Brain microvascular endothelial cell (primary cell): ENCODE measurements at regions not wholly inside any gene's neighbourhood (a gene's known extent, or its start where the extent isn't known, plus 50 kb on each side); places are given as distances from the start of the nearest gene placed in this dataset.

Source experiments
- DNase-seq: peaks from one replicate; pipeline ENCODE4 v3.0.0-alpha.2; 2020
- H3K27ac ChIP-seq: fragments of 250-450 bp; sonication (Bioruptor Pico); 2 replicates; pipeline ENCODE4 v1.5.1; 2020; ENCODE audit warnings: mild to moderate bottlenecking, moderate library complexity
- H3K27me3 ChIP-seq: fragments of 250-450 bp; sonication (Bioruptor Pico); replicated peaks from 2 replicates; pipeline ENCODE4 v1.5.1; 2020; ENCODE audit warnings: mild to moderate bottlenecking
- H3K36me3 ChIP-seq: fragments of 250-450 bp; sonication (Bioruptor Pico); replicated peaks from 2 replicates; pipeline ENCODE4 v1.5.1; 2020; ENCODE audit warnings: mild to moderate bottlenecking
- H3K4me3 ChIP-seq: 2 replicates; pipeline ENCODE4 v1.5.1; 2011; ENCODE audit warnings: low read depth, mild to moderate bottlenecking, control low read depth, low read length, moderate library complexity
- in situ Hi-C: cut with HindIII; loops from 2 replicates; pipeline ENCODE4 v1.10.0; 2017; ENCODE audit warnings: low sequenced_read_pairs, low pct_ligation_motif_present
- TF ChIP-seq, protein P1 (sequence below): IDR thresholded peaks from 2 replicates; pipeline ENCODE4 v1.5.1; 2011; ENCODE audit warnings: low read depth, mild to moderate bottlenecking, moderate library complexity, low read length, control low read depth, inconsistent platforms; ENCODE audit errors: missing control alignments

DNA sequence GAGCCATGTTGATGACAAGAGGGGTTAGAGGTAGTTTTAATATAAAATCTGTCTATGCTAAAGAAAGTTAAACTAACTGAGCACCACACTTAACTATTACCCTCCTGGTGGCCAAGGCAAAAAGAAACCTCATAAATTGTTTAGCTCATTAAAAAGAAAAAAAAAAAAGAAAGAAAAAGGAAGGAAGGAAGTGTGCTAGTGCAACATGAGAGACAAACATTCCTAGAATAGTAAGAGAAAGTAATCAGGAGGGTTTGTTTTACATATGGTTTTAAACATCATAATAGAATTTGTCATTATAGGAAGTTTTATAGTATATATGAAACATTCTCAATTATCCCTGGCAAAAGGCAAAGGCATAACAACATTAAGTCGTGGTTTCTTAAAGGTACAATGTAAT, 152.3 kb downstream of the SNX18 start:
- DNase-seq, result no peak
- Histone ChIP-seq H3K27ac (no peak overlapping the region), H3K27me3 (no peaks in the 10 kb centered on the region), H3K36me3 (no peaks in the 10 kb centered on the region), H3K4me3 (no peak overlapping the region)
- in situ Hi-C loops, result no loop called here
- TF ChIP-seq, protein P1, sequence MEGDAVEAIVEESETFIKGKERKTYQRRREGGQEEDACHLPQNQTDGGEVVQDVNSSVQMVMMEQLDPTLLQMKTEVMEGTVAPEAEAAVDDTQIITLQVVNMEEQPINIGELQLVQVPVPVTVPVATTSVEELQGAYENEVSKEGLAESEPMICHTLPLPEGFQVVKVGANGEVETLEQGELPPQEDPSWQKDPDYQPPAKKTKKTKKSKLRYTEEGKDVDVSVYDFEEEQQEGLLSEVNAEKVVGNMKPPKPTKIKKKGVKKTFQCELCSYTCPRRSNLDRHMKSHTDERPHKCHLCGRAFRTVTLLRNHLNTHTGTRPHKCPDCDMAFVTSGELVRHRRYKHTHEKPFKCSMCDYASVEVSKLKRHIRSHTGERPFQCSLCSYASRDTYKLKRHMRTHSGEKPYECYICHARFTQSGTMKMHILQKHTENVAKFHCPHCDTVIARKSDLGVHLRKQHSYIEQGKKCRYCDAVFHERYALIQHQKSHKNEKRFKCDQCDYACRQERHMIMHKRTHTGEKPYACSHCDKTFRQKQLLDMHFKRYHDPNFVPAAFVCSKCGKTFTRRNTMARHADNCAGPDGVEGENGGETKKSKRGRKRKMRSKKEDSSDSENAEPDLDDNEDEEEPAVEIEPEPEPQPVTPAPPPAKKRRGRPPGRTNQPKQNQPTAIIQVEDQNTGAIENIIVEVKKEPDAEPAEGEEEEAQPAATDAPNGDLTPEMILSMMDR, result no peak

DNA sequence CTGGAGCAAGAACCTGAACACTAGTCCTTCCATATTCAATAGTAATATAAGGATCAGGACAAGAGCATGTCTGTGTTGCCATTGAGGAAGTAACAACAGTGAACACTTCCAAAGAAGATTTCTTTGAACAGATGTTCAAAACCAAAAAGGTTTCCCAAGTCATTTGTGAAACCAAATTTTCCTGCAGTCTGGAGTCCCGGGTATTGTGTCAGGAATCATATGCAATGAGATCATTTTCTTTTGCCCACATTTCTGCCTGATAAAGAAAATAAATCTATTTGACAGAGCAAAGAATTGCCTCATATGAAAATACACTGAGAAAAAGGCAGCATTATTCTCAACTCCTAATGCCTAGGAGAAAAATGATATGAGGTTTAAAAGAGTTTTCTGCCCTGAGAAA, 151.7 kb downstream of the SNX18 start:
- H3K27ac ChIP-seq, result no peak overlapping the region
- in situ Hi-C loops, result no loop called here
- no peak for DNase-seq
- no peaks in the 10 kb centered on the region for H3K27me3 ChIP-seq
- H3K36me3 ChIP-seq, result no peaks in the 10 kb centered on the region
- TF ChIP-seq, protein P1, result no peak
- H3K4me3 ChIP-seq, result no peak overlapping the region

DNA sequence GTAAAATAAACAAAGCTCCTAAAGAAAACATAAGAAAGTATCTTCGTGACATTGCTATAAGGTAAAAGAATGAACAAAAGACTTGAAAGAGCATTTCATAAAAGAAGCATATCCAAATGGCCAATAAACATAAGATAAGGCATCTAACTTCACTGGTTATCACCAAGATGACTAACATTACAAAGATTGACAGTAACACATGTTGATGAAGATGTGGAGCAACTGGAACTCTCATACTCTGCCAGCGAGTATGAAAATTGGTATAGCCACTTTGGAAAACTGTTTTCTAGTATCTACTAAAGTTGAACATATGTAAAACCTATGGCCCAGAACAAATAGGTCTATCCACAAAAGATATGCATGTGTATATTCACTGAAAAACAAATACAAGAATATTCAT, 150.5 kb downstream of the SNX18 start:
- TF ChIP-seq, protein P1, result no peak
- in situ Hi-C loops, result no loop called here
- no peak for DNase-seq
- no peak overlapping the region for H3K27ac ChIP-seq
- H3K27me3 ChIP-seq, result no peaks in the 10 kb centered on the region
- H3K4me3 ChIP-seq, result no peak overlapping the region
- H3K36me3 ChIP-seq, result no peaks in the 10 kb centered on the region

DNA sequence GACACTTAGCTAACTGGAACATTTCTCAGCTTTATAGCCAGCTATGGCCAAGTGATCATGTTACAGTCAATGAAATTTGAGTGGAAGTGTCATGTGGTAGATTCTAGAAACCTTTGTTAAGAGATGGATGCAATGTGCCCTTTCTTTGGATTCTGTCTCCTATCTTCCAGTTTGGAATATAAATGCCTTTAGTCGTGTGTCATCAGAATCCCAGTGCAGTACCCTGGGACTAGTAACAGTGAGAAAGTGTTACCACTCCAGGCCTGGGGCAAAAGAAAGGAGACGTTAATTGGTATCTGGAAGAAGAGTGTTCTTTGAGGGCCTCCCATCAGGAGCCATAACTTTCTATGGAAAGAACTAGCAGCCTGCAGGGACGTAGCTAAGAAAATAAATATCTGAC, 149.6 kb downstream of the SNX18 start:
- Histone ChIP-seq H3K36me3 (no peaks in the 10 kb centered on the region), H3K27me3 (no peaks in the 10 kb centered on the region), H3K4me3 (no peak overlapping the region), H3K27ac (no peak overlapping the region)
- in situ Hi-C loops, result no loop called here
- TF ChIP-seq, protein P1, result no peak
- DNase-seq, result no peak

DNA sequence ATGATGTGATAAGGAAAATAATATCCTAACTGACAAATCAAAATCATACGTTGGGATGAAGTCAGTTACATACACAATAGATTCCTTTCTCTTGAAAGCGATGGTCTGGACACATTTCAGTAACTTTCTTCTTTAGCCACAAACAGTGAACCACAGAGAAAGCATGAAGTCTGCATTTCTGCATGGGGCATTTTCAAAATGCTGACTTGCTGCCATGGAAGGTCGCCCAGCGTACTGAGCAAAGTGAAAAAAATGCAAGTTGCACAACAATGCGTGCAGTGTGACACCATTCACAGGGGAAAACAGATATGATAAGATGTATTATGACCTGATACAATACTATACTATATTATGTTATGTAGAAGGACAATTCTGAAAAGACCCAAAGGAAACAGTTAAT, 146.3 kb downstream of the SNX18 start:
- DNase-seq, result peak; percentile 95
- Histone ChIP-seq H3K36me3 (no peaks in the 10 kb centered on the region), H3K27me3 (no peaks in the 10 kb centered on the region), H3K27ac (peak overlapping the region; percentile 68), H3K4me3 (no peak overlapping the region)
- TF ChIP-seq, protein P1, result no peak
- in situ Hi-C loops, result no loop called here

DNA sequence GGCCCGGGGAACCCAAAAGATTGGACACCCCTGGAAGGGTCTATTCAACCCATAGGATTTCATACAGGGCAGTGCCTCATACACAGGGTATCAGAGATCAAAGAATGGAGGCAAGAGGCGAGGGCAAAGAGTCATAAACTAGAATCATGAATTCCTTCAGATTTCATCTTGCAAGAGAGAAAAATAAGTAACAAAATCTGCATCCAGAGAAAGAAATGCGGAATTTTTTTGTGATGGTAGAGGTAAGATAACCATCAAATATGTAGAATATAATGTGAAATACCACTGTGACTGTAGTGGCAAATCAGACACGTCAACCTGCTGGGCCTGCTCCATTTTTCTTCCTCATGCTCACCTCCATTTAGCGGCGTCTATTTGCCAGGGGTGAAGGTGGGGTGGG, 143.6 kb downstream of the SNX18 start:
- H3K4me3 ChIP-seq, result no peak overlapping the region
- DNase-seq, result no peak
- no peak overlapping the region for H3K27ac ChIP-seq
- TF ChIP-seq, protein P1, result no peak
- H3K27me3 ChIP-seq, result no peaks in the 10 kb centered on the region
- in situ Hi-C loops, result no loop called here
- no peaks in the 10 kb centered on the region for H3K36me3 ChIP-seq
